GM12873 (cell line): ENCODE measurements at regions not wholly inside any gene's neighbourhood (a gene's known extent, or its start where the extent isn't known, plus 50 kb on each side); places are given as distances from the start of the nearest gene placed in this dataset.

ENCODE experiments used
- CTCF ChIP-seq: IDR thresholded peaks from 2 replicates; pipeline ENCODE4 v1.5.1; 2012; ENCODE audit warnings: low read depth, mild to moderate bottlenecking, moderate library complexity, low read length, control low read depth; ENCODE audit not compliant: insufficient read depth; ENCODE audit errors: missing control alignments

- TF ChIP-seq CTCF, result no peak
Measured at GRCh38 chr5:26828294-26828693, 210.1 kb downstream of the CDH9 start.

GRCh38 chr5:26813235-26813634, 225.2 kb downstream of the CDH9 start:
- TF ChIP-seq CTCF, result no peak

- TF ChIP-seq CTCF, result no peak
Measured at GRCh38 chr5:26812714-26813113, 225.7 kb downstream of the CDH9 start.

GRCh38 chr5:26807231-26808199, 230.9 kb downstream of the CDH9 start:
- no peak for TF ChIP-seq CTCF

- no peak for TF ChIP-seq CTCF
Measured at GRCh38 chr5:26805076-26805475, 233.3 kb downstream of the CDH9 start.

- TF ChIP-seq CTCF, result no peak
Measured at GRCh38 chr5:26802944-26803343, 235.4 kb downstream of the CDH9 start.

GRCh38 chr5:26791433-26791832, 247.0 kb downstream of the CDH9 start:
- TF ChIP-seq CTCF, result no peak
